ENCODE measurements at regions not wholly inside any gene's neighbourhood (a gene's known extent, or its start where the extent isn't known, plus 50 kb on each side); places are given as distances from the start of the nearest gene placed in this dataset.
"Not testable (repeated sequence)": the region's sequence is repeated elsewhere in the genome, so short reads cannot be mapped to it uniquely, and the experiment has no call there.

DNA sequence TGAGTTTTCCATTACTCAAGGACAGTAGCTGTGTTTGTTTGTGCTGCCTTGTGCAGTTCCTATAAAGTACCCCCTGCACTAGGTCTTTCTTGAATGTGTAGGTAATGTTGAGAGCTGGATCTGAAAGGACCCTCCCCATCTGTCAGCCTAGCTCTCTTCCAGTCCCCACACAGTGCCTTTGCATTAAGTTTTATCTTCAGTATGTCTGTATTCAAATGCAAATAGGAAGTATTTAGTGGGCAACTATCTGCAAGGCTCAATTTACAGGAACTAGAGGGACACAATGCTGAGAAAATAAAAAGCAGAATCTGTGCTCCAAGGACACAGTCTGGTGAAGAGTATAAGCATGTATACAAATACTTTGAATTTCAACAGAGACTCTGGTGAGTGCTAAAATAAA lies 558.5 kb downstream of the RFC3 start:
- Mint-ChIP-seq H3K27me3 (no peaks in the 10 kb centered on the region), H3K27ac (no peak overlapping the region), H3K4me1 (ENCODE audit: unreplicated experiment) (peaks cover 9% of the 10 kb centered on the region), H3K9me3 (no peaks in the 10 kb centered on the region), H3K36me3 (no peaks in the 10 kb centered on the region), H3K4me3 (no peak overlapping the region)
- TF ChIP-seq CTCF (conservative IDR thresholded peaks at IDR 0.05) = no peak
- DNase-seq (ENCODE audit: extremely low spot score, unreplicated experiment) = no peak

DNA sequence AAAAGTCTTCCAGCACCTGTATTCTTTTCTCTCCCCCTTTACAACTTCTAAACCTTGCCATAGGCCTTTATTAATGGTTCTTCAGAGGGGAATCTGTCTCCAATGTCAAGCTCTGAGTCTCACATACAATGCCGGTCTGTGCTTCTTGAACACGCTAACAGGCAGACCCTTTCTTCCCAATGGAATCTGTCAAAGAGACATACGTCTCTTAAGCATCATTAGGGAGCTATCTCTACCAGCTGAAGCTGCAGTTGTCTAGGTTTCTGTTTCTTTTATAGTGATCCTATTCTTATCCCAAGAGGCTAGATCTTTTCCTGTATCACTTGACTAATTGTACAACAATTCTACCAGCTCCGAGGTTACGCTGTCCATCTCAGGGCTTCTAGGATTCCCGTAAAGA lies 560.8 kb upstream of the NBEA start:
- peaks cover 9% of the 10 kb centered on the region for H3K4me1 Mint-ChIP-seq (ENCODE audit: unreplicated experiment)
- H3K36me3 Mint-ChIP-seq = no peaks in the 10 kb centered on the region
- DNase-seq (ENCODE audit: extremely low spot score, unreplicated experiment) = no peak
- H3K27me3 Mint-ChIP-seq = no peaks in the 10 kb centered on the region
- H3K27ac Mint-ChIP-seq = no peak overlapping the region
- H3K9me3 Mint-ChIP-seq = peaks cover 4% of the 10 kb centered on the region
- no peak overlapping the region for H3K4me3 Mint-ChIP-seq
- no peak for TF ChIP-seq CTCF (conservative IDR thresholded peaks at IDR 0.05)

- no peak for DNase-seq (ENCODE audit: extremely low spot score, unreplicated experiment)
- no peak overlapping the region for H3K27ac Mint-ChIP-seq
- H3K9me3 Mint-ChIP-seq = peaks cover 4% of the 10 kb centered on the region
- no peaks in the 10 kb centered on the region for H3K36me3 Mint-ChIP-seq
- no peak overlapping the region for H3K4me3 Mint-ChIP-seq
- H3K4me1 Mint-ChIP-seq (ENCODE audit: unreplicated experiment) = peaks cover 5% of the 10 kb centered on the region
- no peaks in the 10 kb centered on the region for H3K27me3 Mint-ChIP-seq
- TF ChIP-seq CTCF (conservative IDR thresholded peaks at IDR 0.05) = no peak
These were observed 558.3 kb upstream of the NBEA start for GRCh38 chr13:34383728-34384127.

DNA sequence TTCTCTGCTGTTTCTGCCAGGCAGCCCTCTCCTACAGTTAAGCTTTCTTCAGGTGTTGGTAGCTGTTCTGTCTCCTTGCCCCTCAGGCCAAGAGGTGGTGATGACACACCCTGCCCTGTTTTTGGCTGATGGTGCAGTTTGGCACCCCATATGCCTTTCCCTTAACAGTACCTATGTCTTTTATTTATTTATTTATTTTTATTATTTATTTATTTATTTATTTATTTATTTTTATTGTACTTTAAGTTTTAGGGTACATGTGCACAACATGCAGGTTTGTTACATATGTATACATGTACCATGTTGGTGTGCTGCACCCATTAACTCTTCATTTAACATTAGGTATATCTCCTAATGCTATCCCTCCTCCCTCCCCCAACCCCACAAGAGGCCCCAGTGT lies 555.8 kb upstream of the NBEA start:
- not testable (repeated sequence) for H3K27ac Mint-ChIP-seq; DNase-seq (ENCODE audit: extremely low spot score, unreplicated experiment); H3K27me3 Mint-ChIP-seq; H3K4me1 Mint-ChIP-seq (ENCODE audit: unreplicated experiment); H3K4me3 Mint-ChIP-seq; H3K9me3 Mint-ChIP-seq; H3K36me3 Mint-ChIP-seq

DNA sequence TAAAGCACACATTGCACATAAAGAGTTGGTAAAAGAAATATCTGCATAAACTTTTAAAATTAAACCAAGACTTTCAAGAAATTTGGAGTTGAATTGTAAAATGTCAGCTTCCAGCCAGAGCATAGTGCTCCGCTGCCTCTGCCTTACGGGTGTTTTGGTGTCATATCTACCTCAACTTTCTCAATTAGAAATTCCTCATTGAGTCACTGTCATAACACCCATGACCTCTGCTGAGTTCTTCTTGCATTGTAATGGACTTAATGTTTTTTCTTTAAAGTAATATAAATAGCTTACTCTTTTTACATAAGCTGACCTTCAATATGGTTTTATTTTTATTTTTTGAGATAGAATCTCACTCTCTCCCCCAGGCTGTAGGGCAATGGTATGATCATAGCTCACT lies 551.0 kb upstream of the NBEA start:
- no peaks in the 10 kb centered on the region for H3K9me3 Mint-ChIP-seq

DNA sequence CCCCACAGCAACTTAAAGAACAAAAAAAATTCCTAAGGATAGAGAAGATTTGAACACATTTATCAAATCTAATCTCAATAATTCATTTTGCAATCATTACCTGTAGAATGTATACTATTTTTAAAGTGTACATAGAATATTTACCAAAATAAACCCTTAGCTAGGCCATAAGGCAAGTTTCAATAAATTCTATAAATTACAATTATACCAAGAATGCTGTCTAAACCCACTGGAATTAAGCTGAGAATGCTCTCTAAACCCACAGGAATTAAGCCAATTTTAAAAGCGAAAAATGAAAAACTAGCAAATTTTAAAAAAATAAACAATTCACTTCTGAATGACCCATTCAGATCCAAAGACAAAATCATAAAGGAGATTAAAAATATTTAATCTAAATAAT lies 540.4 kb upstream of the NBEA start:
- Mint-ChIP-seq H3K9me3 (peaks cover 4% of the 10 kb centered on the region), H3K36me3 (no peaks in the 10 kb centered on the region), H3K4me3 (no peak overlapping the region), H3K27me3 (no peaks in the 10 kb centered on the region), H3K4me1 (ENCODE audit: unreplicated experiment) (no peaks in the 10 kb centered on the region), H3K27ac (no peak overlapping the region)
- no peak for DNase-seq (ENCODE audit: extremely low spot score, unreplicated experiment)
- TF ChIP-seq CTCF (conservative IDR thresholded peaks at IDR 0.05) = no peak

More for the DNA sequence above, 551.0 kb upstream of the NBEA start:
- no peak for TF ChIP-seq CTCF (conservative IDR thresholded peaks at IDR 0.05)
- Mint-ChIP-seq H3K36me3 (no peaks in the 10 kb centered on the region), H3K4me1 (ENCODE audit: unreplicated experiment) (no peaks in the 10 kb centered on the region), H3K4me3 (no peak overlapping the region), H3K27me3 (no peaks in the 10 kb centered on the region), H3K27ac (no peak overlapping the region)
- no peak for DNase-seq (ENCODE audit: extremely low spot score, unreplicated experiment)
